Endometrial microvascular endothelial cells (primary cell): ENCODE measurements at regions not wholly inside any gene's neighbourhood (a gene's known extent, or its start where the extent isn't known, plus 50 kb on each side); places are given as distances from the start of the nearest gene placed in this dataset.

Experiments used
- in situ Hi-C: cut with HindIII; loops from 2 replicates; pipeline ENCODE4 v1.10.0; 2017; ENCODE audit warnings: low sequenced_read_pairs, low pct_unique_long_range_greater_than_20kb; ENCODE audit errors: inconsistent ontology term

DNA sequence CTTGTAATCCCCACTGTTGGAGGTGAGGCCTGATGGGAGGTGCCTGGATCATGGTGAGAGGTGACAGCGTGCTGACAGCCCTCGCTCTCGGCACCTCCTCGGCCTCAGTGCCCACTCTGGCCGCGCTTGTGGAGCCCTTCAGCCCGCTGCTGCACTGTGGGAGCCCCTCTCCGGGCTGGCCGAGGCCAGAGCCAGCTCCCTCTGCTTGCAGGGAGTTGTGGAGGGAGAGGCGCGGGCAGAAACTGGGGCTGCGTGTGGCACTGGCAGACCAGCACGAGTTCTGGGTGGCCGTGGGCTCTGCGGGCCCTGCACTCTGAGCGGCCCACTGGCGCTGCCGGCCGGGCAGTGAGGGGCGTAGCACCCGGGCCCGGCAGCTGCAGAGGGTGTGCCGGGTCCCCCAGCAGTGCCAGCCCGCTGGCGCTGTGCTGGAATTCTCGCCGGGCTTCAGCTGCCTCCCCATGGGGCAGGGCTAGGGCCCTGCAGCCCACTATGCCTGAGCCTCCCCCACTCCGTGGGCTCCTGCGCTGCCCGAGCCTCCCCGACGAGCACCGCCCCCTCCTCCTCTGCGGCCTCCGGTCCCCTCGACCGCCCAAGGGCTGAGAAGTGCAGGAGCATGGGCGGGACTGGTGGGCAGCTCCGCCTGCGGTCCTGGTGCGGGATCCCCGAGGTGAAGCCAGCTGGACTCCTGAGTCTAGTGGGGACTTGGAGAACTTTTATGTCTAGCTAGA is 197.1 kb downstream of the SPP2 start:
- in situ Hi-C loops, result no loop called here

- in situ Hi-C loops, result no loop called here
Measured at GRCh38 chr2:234245945-234246344, 195.4 kb downstream of the SPP2 start.

DNA sequence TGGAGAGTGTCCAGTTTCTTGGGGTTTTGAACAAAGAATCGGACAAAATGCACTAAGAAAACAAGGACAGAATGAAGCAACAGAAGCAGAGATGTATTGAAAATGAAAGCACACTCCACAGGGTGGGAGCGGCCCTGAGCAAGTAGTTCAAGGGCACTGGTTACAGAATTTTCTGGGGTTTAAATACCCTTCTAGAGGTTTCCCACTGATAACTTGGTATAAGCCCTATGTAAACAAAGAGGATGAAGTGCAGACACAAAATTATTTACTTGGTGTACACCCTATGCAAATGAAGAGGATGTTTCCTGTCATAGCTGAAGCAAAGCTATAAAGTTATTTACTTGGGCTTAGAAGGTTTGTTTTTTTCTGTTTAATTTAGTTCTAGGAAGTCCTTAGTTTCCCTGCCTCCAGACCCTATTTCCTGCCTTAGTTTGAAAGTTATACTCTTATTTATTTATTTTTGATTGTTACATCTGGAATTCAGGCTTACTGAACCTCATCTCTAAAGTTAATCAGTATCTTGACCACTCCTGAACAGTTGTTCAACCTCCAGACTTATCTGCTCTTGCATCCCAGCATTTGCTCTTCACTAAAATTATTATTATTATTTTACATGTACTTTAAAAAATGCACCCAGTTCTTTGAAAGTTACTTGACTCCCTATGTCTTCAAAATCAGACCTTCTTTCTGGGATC is 193.5 kb downstream of the SPP2 start:
- in situ Hi-C loops, result no loop called here

DNA sequence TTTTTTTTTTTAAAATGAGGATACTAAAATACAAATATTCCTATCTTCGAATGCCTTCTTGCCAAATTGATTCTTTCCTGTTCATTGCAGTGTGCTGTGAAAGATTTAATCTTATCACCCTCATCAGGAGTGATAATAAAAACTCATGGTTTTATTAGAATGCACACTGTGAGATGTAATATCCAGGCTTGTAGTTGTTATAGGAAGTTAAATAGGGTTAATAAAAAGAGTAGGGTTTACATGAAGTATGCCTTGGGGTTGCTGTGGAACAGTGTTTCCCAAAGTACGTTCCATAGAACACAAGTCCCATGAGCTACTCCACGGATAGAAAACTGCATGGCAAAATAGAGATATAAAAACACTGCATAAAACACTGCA is 191.9 kb downstream of the SPP2 start:
- in situ Hi-C loops, result no loop called here

- in situ Hi-C loops, result no loop called here
Measured at GRCh38 chr2:234241656-234242458, 191.4 kb downstream of the SPP2 start.

DNA sequence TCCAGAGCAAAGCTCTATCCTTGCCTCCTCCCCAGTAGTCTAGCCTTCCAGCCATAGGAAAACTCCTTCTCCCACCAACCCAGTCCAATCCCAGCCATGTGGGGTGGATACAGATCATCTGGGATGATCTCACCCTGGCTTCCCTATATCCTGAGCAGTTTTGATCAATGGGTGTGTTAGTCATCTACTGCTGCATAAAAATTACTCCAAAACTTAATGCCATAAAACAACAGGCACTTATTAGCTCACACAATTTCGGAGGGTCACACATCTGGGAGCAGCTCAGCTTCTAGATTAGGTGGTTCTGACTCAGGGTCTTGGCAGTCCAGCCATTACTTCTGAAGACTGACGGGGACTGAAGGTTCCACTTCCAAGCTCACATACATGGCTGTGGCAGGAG is 190.4 kb downstream of the SPP2 start:
- in situ Hi-C loops, result no loop called here

- in situ Hi-C loops, result no loop called here
Measured at GRCh38 chr2:234235191-234235590, 184.7 kb downstream of the SPP2 start.

GRCh38 chr2:234231460-234231859 is 181.0 kb downstream of the SPP2 start:
- in situ Hi-C loops, result no loop called here

DNA sequence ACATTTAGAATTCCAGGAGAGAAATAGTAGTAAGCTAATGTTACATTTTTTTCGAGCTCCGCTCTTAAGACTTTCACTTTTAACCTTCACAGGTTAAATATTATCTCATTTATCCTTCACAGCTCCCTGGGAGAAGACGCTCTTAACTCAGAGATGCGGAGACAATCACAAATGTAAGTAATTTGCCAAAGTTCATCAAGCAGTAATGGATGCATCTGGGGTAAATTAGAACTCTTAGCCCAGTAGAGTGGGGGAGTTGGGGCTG is 168.5 kb downstream of the SPP2 start:
- in situ Hi-C loops, result no loop called here

GRCh38 chr2:234218266-234219045 is 168.0 kb downstream of the SPP2 start:
- in situ Hi-C loops, result no loop called here

DNA sequence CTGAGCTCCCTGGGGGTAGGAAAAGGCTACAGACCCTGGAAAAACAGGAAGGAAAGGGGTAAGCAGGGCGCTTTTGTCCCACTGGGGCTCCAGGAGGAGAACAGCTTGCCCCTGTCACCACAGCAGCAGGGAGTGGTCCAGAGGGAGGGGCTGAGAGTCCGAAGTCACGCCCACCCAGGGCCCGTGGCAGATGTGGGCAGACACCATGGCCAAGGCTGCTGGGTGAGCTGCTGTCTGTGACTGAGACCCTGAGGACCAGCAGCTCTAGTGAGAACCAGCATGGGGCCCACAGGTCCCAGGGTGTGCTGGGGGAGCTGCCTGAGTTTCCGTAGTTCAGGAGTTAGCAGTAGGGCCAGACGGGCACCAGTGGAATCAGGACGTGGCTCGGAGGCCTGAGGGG is 162.0 kb downstream of the SPP2 start:
- in situ Hi-C loops, result no loop called here

DNA sequence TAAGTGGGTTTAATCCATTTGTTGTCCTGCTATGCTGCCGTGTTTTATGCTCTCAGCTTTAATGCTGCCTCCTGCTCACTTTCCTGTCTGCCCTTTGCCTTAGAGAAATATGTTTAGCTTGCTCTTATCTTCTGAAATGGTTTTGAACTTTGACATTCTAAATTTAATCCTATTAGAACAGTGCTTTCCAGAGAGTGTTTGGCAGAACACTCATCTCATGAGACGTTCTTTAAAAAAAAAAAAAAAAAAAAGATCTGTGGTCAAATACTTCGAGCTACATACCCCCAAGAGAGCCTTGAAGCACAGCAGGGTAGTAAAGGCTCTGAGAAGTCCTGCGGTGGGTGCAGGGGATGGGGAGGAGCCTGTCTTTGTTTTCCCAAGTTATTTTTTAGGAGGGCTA is 161.3 kb downstream of the SPP2 start:
- in situ Hi-C loops, result no loop called here

DNA sequence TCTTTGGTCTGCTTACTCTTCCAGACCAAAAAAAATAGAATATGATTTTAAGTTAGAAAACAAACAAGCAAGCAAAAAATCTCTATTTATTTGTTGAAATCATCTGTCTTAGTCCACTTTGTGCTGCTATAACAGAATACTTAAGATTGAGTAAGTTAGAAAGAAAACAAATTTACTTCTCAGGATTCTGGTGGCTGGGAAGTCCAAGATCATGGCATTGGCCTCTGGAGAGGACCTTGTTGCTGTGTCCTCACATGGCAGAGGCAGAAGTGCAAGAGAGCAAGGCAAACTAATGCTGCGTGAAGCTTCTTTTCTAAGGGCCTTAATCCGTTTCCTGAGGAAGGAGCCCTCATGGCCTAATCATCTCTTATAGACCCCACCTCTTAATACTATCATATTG is 156.2 kb downstream of the SPP2 start:
- in situ Hi-C loops, result no loop called here

DNA sequence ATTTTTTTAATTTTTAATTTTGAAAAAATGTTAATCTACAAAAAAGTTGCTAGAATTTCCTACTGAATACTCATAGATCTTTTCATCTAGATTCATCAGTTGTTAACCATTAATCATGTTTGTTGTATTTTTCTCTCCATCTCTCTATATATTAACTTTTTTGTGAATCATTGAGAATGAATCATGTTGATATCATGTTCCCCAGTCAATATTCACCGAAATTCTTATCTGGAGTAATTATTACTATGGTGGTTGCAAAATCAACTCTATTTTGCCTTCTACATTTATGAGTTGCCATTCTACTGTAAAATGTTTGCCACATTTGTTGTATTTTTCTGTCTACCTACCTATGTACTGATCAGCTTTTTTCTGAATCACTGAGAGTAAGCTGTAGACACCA is 154.0 kb downstream of the SPP2 start:
- in situ Hi-C loops, result no loop called here

GRCh38 chr2:234203135-234203984 is 152.9 kb downstream of the SPP2 start:
- in situ Hi-C loops, result no loop called here

- in situ Hi-C loops, result no loop called here
Measured at GRCh38 chr2:234202601-234203000, 152.1 kb downstream of the SPP2 start.

DNA sequence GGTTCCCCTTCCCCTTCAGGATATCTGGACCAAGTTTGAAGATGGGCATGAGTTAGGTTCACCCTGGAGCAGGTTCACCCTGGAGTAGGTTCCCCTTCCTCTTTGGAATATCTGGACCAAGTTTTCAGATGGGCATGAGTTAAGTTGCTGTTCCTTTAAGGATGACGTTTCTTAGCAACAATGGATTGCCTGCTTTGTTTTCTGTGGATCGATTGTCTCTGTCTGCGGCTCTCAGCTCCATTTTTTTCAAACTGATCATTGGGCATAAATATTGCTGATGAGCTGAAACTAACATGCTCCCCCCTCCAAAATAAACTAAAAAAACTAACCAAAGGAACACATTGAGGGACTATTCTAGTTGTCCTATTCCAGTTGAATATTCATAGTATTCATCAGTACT is 149.5 kb downstream of the SPP2 start:
- in situ Hi-C loops, result no loop called here

GRCh38 chr2:234198976-234199375 is 148.5 kb downstream of the SPP2 start:
- in situ Hi-C loops, result no loop called here

DNA sequence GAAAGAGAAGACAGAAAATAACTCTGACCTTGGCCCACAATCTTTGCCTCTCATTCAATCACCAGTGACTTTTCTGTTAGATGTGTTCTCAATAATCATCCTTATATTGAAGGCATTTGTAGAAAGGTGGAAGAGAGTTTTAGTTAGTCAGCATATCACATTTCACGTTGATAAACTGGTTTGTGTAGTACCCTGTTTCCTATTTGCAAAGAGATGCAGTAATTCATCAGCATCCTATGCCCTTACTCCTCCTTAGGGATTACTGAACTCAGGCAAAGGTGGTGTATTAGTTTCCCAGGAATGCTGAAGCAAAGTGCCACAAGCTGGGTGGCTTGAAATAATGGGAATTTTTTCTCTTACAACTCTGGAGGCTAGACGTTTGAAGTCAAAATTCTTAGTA is 145.0 kb downstream of the SPP2 start:
- in situ Hi-C loops, result no loop called here
